Neuronal stem cell (in vitro differentiated cells): ENCODE measurements at regions not wholly inside any gene's neighbourhood (a gene's known extent, or its start where the extent isn't known, plus 50 kb on each side); places are given as distances from the start of the nearest gene placed in this dataset.

Experiments
- DNase-seq: peaks from one replicate; pipeline ENCODE4 v3.0.0-alpha.2; 2013; ENCODE audit warnings: low spot score
- H2AFZ ChIP-seq: one replicate; pipeline ENCODE4 v1.6.1; 2013; ENCODE audit warnings: mild to moderate bottlenecking, low read length, inconsistent platforms
- H2AK5ac ChIP-seq: 2 replicates; pipeline ENCODE4 v1.6.1; 2013; ENCODE audit warnings: low read depth, mild to moderate bottlenecking, inconsistent platforms, low read length, moderate library complexity, mixed read lengths
- H2BK120ac ChIP-seq: 2 replicates; pipeline ENCODE4 v1.6.1; 2013; ENCODE audit warnings: low read depth, mild to moderate bottlenecking, inconsistent platforms, low read length, moderate library complexity, mixed read lengths
- H2BK12ac ChIP-seq: one replicate; pipeline ENCODE4 v1.6.1; 2013; ENCODE audit warnings: low read length, inconsistent platforms
- H2BK15ac ChIP-seq: 2 replicates; pipeline ENCODE4 v1.6.1; 2013; ENCODE audit warnings: mild to moderate bottlenecking, low read length, inconsistent platforms, mixed read lengths
- H2BK5ac ChIP-seq: one replicate; pipeline ENCODE4 v1.6.1; 2013; ENCODE audit warnings: inconsistent platforms, mild to moderate bottlenecking, low read length, moderate library complexity
- H3K14ac ChIP-seq: one replicate; pipeline ENCODE4 v1.6.1; 2013; ENCODE audit warnings: low read length, inconsistent platforms
- H3K18ac ChIP-seq: 2 replicates; pipeline ENCODE4 v1.6.1; 2013; ENCODE audit warnings: low read length, inconsistent platforms
- H3K23ac ChIP-seq: 2 replicates; pipeline ENCODE4 v1.6.1; 2013; ENCODE audit warnings: low read depth, mild to moderate bottlenecking, mixed read lengths, low read length, inconsistent platforms; ENCODE audit not compliant: poor library complexity
- H3K27ac ChIP-seq: replicated peaks from 3 replicates; pipeline ENCODE4 v1.5.1; 2013; ENCODE audit warnings: low read length, inconsistent platforms
- H3K27me3 ChIP-seq, 3 experiments: 2 replicates each; pipeline ENCODE4 v1.6.1; 2013; ENCODE audit warnings: low read length in 3 of 3, mild to moderate bottlenecking in 2 of 3, inconsistent platforms in 1 of 3, low read depth in 1 of 3, mixed read lengths in 1 of 3, moderate library complexity in 1 of 3; ENCODE audit not compliant: control insufficient read depth in 3 of 3, insufficient read depth in 3 of 3
- H3K36me3 ChIP-seq, 2 donors: replicated peaks in 1 of 2; 2 replicates each; pipeline ENCODE4 v1.6.1; 2013; ENCODE audit warnings: low read length in 2 of 2; ENCODE audit not compliant: control insufficient read depth in 2 of 2, insufficient read depth in 2 of 2
- H3K4ac ChIP-seq: 2 replicates; pipeline ENCODE4 v1.6.1; 2013; ENCODE audit warnings: inconsistent platforms, mild to moderate bottlenecking, low read length, moderate library complexity
- H3K4me1 ChIP-seq, 2 donors: 1 replicate in 1 of 2; 2 replicates in 1 of 2; pipeline ENCODE4 v1.6.1; 2013; ENCODE audit warnings: low read length in 2 of 2, low read depth in 1 of 2; ENCODE audit not compliant: control insufficient read depth in 2 of 2, insufficient read depth in 1 of 2
- H3K4me2 ChIP-seq: one replicate; pipeline ENCODE4 v1.6.1; 2013; ENCODE audit warnings: mild to moderate bottlenecking, low read length, inconsistent platforms; ENCODE audit not compliant: insufficient read depth, poor library complexity, severe bottlenecking
- H3K4me3 ChIP-seq, 2 donors: 2 replicates each; pipeline ENCODE4 v1.5.1; 2013; ENCODE audit warnings: low read length in 2 of 2, mild to moderate bottlenecking in 2 of 2, inconsistent platforms in 1 of 2, moderate library complexity in 1 of 2
- H3K79me1 ChIP-seq: one replicate; pipeline ENCODE4 v1.6.1; 2013; ENCODE audit warnings: low read depth, mild to moderate bottlenecking, inconsistent platforms, low read length, moderate library complexity
- H3K9ac ChIP-seq: one replicate; pipeline ENCODE4 v1.6.1; 2013; ENCODE audit warnings: mild to moderate bottlenecking, low read depth, low read length, inconsistent platforms; ENCODE audit not compliant: poor library complexity
- H3K9me3 ChIP-seq, 2 donors: replicated peaks in 1 of 2; 2 replicates each; pipeline versions ENCODE3 to v1.6.1; 2013; ENCODE audit warnings: low read length in 2 of 2, mild to moderate bottlenecking in 2 of 2, inconsistent platforms in 1 of 2, low read depth in 1 of 2, mixed read lengths in 1 of 2, moderate library complexity in 1 of 2; ENCODE audit not compliant: control insufficient read depth in 2 of 2, insufficient read depth in 1 of 2
- H4K8ac ChIP-seq: one replicate; pipeline ENCODE4 v1.6.1; 2013; ENCODE audit warnings: low read depth, mild to moderate bottlenecking, inconsistent platforms, low read length, moderate library complexity
- H4K91ac ChIP-seq: one replicate; pipeline ENCODE4 v1.6.1; 2013; ENCODE audit warnings: low read length, low read depth, mild to moderate bottlenecking, inconsistent platforms; ENCODE audit not compliant: poor library complexity
- WGBS, 2 donors: extraction: QIAGEN DNeasy Blood & Tissue Kit; methylation state at CpG; one replicate each; pipeline ENCODE4 v1.1.7; 2013; ENCODE audit warnings: missing lambda C conversion rate in 2 of 2, mixed read lengths in 1 of 2; ENCODE audit not compliant: insufficient read length in 2 of 2, insufficient replicate concordance in 1 of 2; ENCODE audit errors: extremely low coverage in 2 of 2; 5-methylcytosine and 5-hydroxymethylcytosine counted together

- H3K79me1 ChIP-seq = no peaks in the 10 kb centered on the region
- no peak overlapping the region for H2BK12ac ChIP-seq
- no peaks in the 10 kb centered on the region for H3K9me3 ChIP-seq
- H3K14ac ChIP-seq = no peak overlapping the region
- no peak overlapping the region for H3K23ac ChIP-seq
- H3K27ac ChIP-seq = no peak overlapping the region
- no peak overlapping the region for H4K91ac ChIP-seq
- H3K27me3 ChIP-seq = no peaks in the 10 kb centered on the region
- no peak overlapping the region for H2BK120ac ChIP-seq
- no peak overlapping the region for H3K4me3 ChIP-seq
- no peak overlapping the region for H2AFZ ChIP-seq
- H3K4ac ChIP-seq = no peak overlapping the region
- DNase-seq = no peak
- H4K8ac ChIP-seq = no peak overlapping the region
- H3K18ac ChIP-seq = no peak overlapping the region
- H3K9ac ChIP-seq = no peak overlapping the region
- no CpG with 5 or more reads among the region's 5 CpGs for WGBS, 2 donors
- H3K4me1 ChIP-seq = peaks cover 0 to 4% of the 10 kb centered on the region in 2 donors
- no peak overlapping the region for H2BK15ac ChIP-seq
- no peak overlapping the region for H3K4me2 ChIP-seq
- peak overlapping the region; percentile 18 for H2AK5ac ChIP-seq
- no peak overlapping the region for H2BK5ac ChIP-seq
- H3K36me3 ChIP-seq = no peaks in the 10 kb centered on the region
Measured at GRCh38 chr1:157439302-157439954, 112.9 kb downstream of the FCRL5 start.

GRCh38 chr1:157438613-157439012 is 113.7 kb downstream of the FCRL5 start:
- H2BK12ac ChIP-seq = no peak overlapping the region
- H3K14ac ChIP-seq = no peak overlapping the region
- no peak overlapping the region for H3K27ac ChIP-seq
- H3K4me2 ChIP-seq = no peak overlapping the region
- H2AFZ ChIP-seq = no peak overlapping the region
- no peak overlapping the region for H2BK15ac ChIP-seq
- H3K9ac ChIP-seq = no peak overlapping the region
- H3K27me3 ChIP-seq = no peaks in the 10 kb centered on the region
- H3K23ac ChIP-seq = no peak overlapping the region
- no peak overlapping the region for H3K4ac ChIP-seq
- H2BK5ac ChIP-seq = no peak overlapping the region
- no peaks in the 10 kb centered on the region for H3K36me3 ChIP-seq
- no peak for DNase-seq
- no peak overlapping the region for H4K8ac ChIP-seq
- H3K18ac ChIP-seq = no peak overlapping the region
- no peak overlapping the region for H2AK5ac ChIP-seq
- no peak overlapping the region for H4K91ac ChIP-seq
- H3K4me3 ChIP-seq = no peak overlapping the region
- H3K79me1 ChIP-seq = no peaks in the 10 kb centered on the region
- no peak overlapping the region for H2BK120ac ChIP-seq
- peaks cover 0 to 4% of the 10 kb centered on the region in 2 donors for H3K4me1 ChIP-seq
- no peaks in the 10 kb centered on the region for H3K9me3 ChIP-seq

GRCh38 chr1:157438146-157438545 is 114.2 kb downstream of the FCRL5 start:
- Histone ChIP-seq H4K91ac (no peak overlapping the region), H3K23ac (no peak overlapping the region), H2BK120ac (no peak overlapping the region), H3K4ac (no peak overlapping the region), H2AK5ac (no peak overlapping the region), H3K4me2 (no peak overlapping the region), H3K36me3 (no peaks in the 10 kb centered on the region), H3K9me3 (no peaks in the 10 kb centered on the region), H2AFZ (no peak overlapping the region), H4K8ac (no peak overlapping the region), H3K9ac (no peak overlapping the region), H3K18ac (no peak overlapping the region), H3K27ac (no peak overlapping the region), H3K27me3 (no peaks in the 10 kb centered on the region), H3K4me1 (peaks cover 0 to 4% of the 10 kb centered on the region in 2 donors), H3K4me3 (no peak overlapping the region), H2BK15ac (no peak overlapping the region), H3K14ac (no peak overlapping the region), H2BK5ac (no peak overlapping the region), H2BK12ac (no peak overlapping the region), H3K79me1 (no peaks in the 10 kb centered on the region)
- no peak for DNase-seq
- WGBS, 2 donors = no CpG with 5 or more reads among the region's 1 CpG

GRCh38 chr1:157437296-157437695 is 115.0 kb downstream of the FCRL5 start:
- Histone ChIP-seq H3K23ac (no peak overlapping the region), H2AFZ (no peak overlapping the region), H2AK5ac (no peak overlapping the region), H3K4me3 (no peak overlapping the region), H3K27me3 (peaks cover 0 to 4% (median 0%) of the 10 kb centered on the region in 3 experiments), H3K27ac (no peak overlapping the region), H3K18ac (no peak overlapping the region), H2BK120ac (no peak overlapping the region), H3K9me3 (no peaks in the 10 kb centered on the region), H4K8ac (no peak overlapping the region), H2BK15ac (no peak overlapping the region), H4K91ac (no peak overlapping the region), H3K4me2 (no peak overlapping the region), H3K79me1 (no peaks in the 10 kb centered on the region), H3K4me1 (peaks cover 0 to 3% of the 10 kb centered on the region in 2 donors), H3K14ac (no peak overlapping the region), H2BK12ac (no peak overlapping the region), H2BK5ac (no peak overlapping the region), H3K4ac (no peak overlapping the region), H3K9ac (no peak overlapping the region), H3K36me3 (no peaks in the 10 kb centered on the region)
- DNase-seq = no peak
- WGBS, 2 donors = no CpG with 5 or more reads among the region's 4 CpGs
